ENCODE measurements at regions not wholly inside any gene's neighbourhood (a gene's known extent, or its start where the extent isn't known, plus 50 kb on each side); places are given as distances from the start of the nearest gene placed in this dataset.

DNA sequence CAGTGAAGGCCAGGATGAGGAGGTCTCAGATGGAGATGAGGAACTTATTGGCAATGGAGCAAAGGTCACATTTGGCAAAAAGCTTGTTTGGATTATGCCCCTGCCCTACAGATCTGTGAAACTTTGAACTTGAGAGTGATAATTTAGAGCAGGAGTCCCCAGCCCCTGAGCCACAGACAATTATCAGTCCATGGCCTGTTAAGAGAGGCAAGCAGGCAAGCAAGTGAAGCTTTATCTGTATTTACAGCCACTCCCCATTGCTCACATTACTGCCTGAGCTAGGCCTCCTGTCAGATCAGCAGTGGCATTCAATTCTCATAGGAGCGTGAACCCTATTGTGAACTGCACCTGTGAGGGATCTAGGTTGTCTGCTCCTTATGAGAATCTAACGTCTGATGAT is 1076.9 kb upstream of the TENM4 start:
- no peak for DNase-seq (ENCODE audit: extremely low read depth, low read depth)
- TF ChIP-seq, protein P1, sequence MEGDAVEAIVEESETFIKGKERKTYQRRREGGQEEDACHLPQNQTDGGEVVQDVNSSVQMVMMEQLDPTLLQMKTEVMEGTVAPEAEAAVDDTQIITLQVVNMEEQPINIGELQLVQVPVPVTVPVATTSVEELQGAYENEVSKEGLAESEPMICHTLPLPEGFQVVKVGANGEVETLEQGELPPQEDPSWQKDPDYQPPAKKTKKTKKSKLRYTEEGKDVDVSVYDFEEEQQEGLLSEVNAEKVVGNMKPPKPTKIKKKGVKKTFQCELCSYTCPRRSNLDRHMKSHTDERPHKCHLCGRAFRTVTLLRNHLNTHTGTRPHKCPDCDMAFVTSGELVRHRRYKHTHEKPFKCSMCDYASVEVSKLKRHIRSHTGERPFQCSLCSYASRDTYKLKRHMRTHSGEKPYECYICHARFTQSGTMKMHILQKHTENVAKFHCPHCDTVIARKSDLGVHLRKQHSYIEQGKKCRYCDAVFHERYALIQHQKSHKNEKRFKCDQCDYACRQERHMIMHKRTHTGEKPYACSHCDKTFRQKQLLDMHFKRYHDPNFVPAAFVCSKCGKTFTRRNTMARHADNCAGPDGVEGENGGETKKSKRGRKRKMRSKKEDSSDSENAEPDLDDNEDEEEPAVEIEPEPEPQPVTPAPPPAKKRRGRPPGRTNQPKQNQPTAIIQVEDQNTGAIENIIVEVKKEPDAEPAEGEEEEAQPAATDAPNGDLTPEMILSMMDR (IDR thresholded peaks at IDR 0.05; ENCODE audit: low read depth, low read length, missing control alignments): no peak
- H3K4me3 ChIP-seq (replicated peaks; ENCODE audit: low read depth, low read length): no peak overlapping the region

DNA sequence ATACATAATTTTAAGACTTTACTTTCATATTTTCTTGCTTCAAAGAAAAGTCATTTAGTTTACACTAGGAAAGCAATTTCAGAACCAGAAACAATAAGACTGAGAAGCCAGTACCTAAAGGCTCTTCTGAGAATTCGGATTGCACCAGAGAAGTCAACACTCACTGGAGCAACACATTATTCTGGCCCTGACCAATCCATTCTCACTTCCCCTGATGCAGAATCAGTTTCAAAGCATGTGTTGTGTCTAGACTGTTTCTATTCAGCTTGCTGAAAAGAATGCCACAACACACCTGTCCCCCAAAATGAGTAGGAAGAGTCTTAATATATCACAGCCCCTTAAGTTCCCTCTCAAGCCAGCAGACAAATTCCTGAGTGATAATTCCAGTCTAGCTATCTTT is 1074.3 kb upstream of the TENM4 start:
- H3K4me3 ChIP-seq (replicated peaks; ENCODE audit: low read depth, low read length): no peak overlapping the region
- TF ChIP-seq, protein P1 (IDR thresholded peaks at IDR 0.05; ENCODE audit: low read depth, low read length, missing control alignments): no peak
- DNase-seq (ENCODE audit: extremely low read depth, low read depth): no peak

DNA sequence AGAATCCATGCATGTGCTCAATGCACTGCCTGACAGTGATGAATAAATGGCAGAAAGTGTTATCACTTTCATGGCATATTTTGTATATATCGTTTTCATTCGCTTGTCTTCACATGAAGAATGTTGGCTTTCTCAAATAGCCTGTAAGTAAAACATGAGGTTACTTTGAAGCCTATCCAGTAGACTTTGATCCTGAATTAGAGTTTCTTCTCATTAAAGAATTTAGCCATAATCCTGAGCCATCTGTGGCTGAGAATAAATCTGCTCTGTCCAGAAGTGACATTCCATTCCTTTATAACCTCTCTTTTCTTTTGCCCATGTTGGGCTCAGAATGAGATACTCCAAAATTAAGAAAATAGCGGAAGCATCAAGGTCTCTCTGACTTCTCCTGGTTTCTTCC is 1071.7 kb upstream of the TENM4 start:
- TF ChIP-seq, protein P1 (IDR thresholded peaks at IDR 0.05; ENCODE audit: low read depth, low read length, missing control alignments): no peak
- DNase-seq (ENCODE audit: extremely low read depth, low read depth): no peak
- H3K4me3 ChIP-seq (replicated peaks; ENCODE audit: low read depth, low read length): no peak overlapping the region

DNA sequence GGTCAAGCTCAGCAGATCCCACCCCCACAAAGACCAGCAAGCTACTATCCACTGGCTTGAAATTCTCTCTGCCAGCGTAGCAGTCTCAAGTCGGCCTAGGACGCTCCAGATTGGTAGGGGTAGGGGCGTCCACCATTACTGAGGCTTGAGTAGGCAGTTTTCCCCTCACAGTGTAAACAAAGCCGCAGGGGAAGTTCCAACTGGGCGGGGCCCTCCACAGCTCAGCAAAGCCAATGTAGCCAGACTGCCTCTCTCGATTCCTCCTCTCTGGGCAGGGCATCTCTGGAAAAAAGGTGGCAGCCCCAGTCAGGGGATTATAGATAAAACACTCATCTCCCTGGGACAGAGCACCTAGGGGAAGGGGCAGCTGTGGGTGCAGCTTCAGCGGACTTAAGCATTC is 1064.9 kb upstream of the TENM4 start:
- TF ChIP-seq, protein P1 (IDR thresholded peaks at IDR 0.05; ENCODE audit: low read depth, low read length, missing control alignments): no peak
- H3K4me3 ChIP-seq (replicated peaks; ENCODE audit: low read depth, low read length): no peak overlapping the region
- DNase-seq (ENCODE audit: extremely low read depth, low read depth): no peak

DNA sequence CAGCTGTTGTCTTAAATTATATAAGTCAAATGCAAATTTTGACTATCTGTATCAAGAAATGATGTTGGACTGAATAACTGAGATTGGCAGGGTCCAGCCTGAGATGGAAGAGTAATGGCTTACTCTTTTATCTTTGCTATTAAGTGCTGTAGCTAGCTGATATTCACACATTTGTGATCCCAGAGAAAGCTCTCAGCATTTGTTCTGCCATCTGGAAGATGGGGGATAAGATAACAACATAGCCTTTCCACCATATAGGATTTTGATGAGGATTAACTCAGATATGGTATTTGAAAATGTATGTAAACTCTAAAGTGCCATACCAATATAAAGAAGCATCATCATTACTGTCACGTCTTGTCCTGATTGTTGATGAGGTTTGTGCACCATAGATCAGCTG is 1063.2 kb upstream of the TENM4 start:
- TF ChIP-seq, protein P1 (IDR thresholded peaks at IDR 0.05; ENCODE audit: low read depth, low read length, missing control alignments): no peak
- no peak for DNase-seq (ENCODE audit: extremely low read depth, low read depth)
- H3K4me3 ChIP-seq (replicated peaks; ENCODE audit: low read depth, low read length): no peak overlapping the region

DNA sequence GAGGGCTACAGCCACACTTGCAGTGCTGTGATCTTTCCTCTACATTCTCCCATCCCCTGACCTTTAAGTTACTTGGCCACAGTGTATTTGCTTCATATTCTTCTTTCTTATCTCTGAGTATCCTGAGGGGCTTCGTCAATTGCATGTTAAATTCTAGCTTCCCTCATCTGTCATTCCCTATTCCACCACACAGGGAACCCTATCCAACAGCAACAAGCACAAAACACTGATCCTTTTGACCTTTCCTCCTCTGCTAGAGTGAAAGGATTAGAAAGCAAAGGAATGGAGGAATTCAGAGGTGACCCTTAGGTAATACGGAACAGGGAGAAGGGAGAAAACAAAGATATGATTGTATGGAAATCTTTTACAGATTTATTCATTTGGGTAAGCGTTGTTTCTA is 1061.7 kb upstream of the TENM4 start:
- no peak overlapping the region for H3K4me3 ChIP-seq (replicated peaks; ENCODE audit: low read depth, low read length)
- DNase-seq (ENCODE audit: extremely low read depth, low read depth): no peak
- TF ChIP-seq, protein P1 (IDR thresholded peaks at IDR 0.05; ENCODE audit: low read depth, low read length, missing control alignments): no peak

DNA sequence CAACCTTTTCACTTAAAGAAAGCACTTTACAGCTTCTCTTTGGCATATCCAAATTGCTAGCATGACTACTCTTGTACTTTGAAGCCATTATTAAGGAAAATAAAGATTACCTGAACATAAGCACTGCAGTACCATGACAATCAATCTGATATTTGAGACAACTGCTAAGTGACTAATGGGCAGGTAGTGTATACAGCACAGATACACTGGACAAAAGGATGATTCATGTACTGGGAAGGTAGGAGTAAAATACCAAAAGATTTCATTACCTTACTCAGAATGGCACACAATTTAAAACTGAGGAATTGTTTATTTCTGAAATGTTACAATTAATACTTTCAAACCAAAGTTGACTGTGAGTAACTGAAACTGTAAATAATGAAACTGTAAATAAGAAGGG is 1054.3 kb upstream of the TENM4 start:
- TF ChIP-seq, protein P1 (IDR thresholded peaks at IDR 0.05; ENCODE audit: low read depth, low read length, missing control alignments): no peak
- no peak overlapping the region for H3K4me3 ChIP-seq (replicated peaks; ENCODE audit: low read depth, low read length)
- no peak for DNase-seq (ENCODE audit: extremely low read depth, low read depth)

Measured in HFF-Myc (cell line).